ENCODE measurements at regions not wholly inside any gene's neighbourhood (a gene's known extent, or its start where the extent isn't known, plus 50 kb on each side); places are given as distances from the start of the nearest gene placed in this dataset.

DNA sequence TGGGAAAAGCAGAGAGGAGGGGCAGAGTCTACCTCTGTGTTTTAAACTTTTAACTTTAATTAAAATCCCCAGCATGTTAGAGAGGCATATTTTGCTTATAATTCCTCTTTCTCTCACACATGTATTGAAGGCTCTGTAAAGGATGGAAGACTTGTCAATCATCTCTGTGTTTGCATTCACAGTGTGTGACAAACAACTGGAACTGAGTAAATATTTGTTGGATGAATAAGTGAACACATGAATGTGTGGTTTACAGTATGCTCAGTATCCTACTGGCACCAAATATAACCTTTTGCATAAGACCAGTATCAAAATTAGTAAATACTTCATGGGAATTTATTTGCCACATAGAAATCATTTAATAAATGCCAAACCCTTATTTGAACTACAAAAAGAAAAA, 829.0 kb downstream of the GRID1 start:
- TF ChIP-seq CTCF (IDR thresholded peaks at IDR 0.05; ENCODE audit: borderline replicate concordance) = no peak
- Histone ChIP-seq H3K27ac (replicated peaks) (no peak overlapping the region), H3K27me3 (ENCODE audit: low read depth) (no peaks in the 10 kb centered on the region), H3K4me1 (no peaks in the 10 kb centered on the region), H3K36me3 (no peaks in the 10 kb centered on the region), H3K9me3 (replicated peaks) (no peaks in the 10 kb centered on the region), H3K4me3 (no peak overlapping the region)
- DNase-seq = no peak
- intact Hi-C loops (cut with micrococcal nuclease) = no loop called here

DNA sequence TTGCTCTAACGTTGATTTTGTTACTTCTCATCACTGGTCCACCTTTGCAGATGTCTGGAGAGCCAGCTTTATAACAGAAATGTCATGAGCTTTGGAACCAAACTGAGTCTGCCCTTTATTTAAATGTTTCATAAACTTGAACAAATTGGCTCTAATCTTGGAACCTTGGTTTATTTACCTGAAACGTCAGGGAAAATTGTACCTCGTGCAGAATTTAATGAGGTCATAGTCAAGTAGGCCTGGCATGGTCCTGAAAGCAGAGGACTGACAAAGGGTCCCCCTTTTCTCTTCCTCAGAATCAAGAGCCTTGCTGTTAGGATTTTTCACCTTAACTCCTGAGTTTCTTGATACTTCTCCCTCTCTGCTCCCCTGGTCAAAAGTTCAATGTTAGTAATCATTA, 828.0 kb downstream of the GRID1 start:
- Histone ChIP-seq H3K4me3 (no peak overlapping the region), H3K27ac (replicated peaks) (no peak overlapping the region), H3K9me3 (replicated peaks) (no peaks in the 10 kb centered on the region), H3K4me1 (no peaks in the 10 kb centered on the region), H3K36me3 (no peaks in the 10 kb centered on the region), H3K27me3 (ENCODE audit: low read depth) (no peaks in the 10 kb centered on the region)
- TF ChIP-seq CTCF (IDR thresholded peaks at IDR 0.05; ENCODE audit: borderline replicate concordance) = no peak
- intact Hi-C loops (cut with micrococcal nuclease) = no loop called here
- DNase-seq = no peak

- no peak overlapping the region for H3K27ac ChIP-seq (replicated peaks)
- no peaks in the 10 kb centered on the region for H3K4me1 ChIP-seq
Observed at GRCh38 chr10:85542152-85542551, 824.4 kb downstream of the GRID1 start.

GRCh38 chr10:85542936-85543730, 823.5 kb downstream of the GRID1 start:
- intact Hi-C loops (cut with micrococcal nuclease) = no loop called here
- no peak for TF ChIP-seq CTCF (IDR thresholded peaks at IDR 0.05; ENCODE audit: borderline replicate concordance)
- Histone ChIP-seq H3K4me1 (no peaks in the 10 kb centered on the region), H3K27ac (replicated peaks) (no peak overlapping the region), H3K36me3 (no peaks in the 10 kb centered on the region), H3K9me3 (replicated peaks) (no peaks in the 10 kb centered on the region), H3K27me3 (ENCODE audit: low read depth) (no peaks in the 10 kb centered on the region), H3K4me3 (no peak overlapping the region)
- no peak for DNase-seq

More at GRCh38 chr10:85542152-85542551, 824.4 kb downstream of the GRID1 start:
- intact Hi-C loops (cut with micrococcal nuclease) = no loop called here
- H3K27me3 ChIP-seq (ENCODE audit: low read depth) = no peaks in the 10 kb centered on the region
- no peaks in the 10 kb centered on the region for H3K9me3 ChIP-seq (replicated peaks)
- no peak for TF ChIP-seq CTCF (IDR thresholded peaks at IDR 0.05; ENCODE audit: borderline replicate concordance)
- H3K4me3 ChIP-seq = no peak overlapping the region
- no peaks in the 10 kb centered on the region for H3K36me3 ChIP-seq
- no peak for DNase-seq

- no peak overlapping the region for H3K27ac ChIP-seq (replicated peaks)
- no peaks in the 10 kb centered on the region for H3K36me3 ChIP-seq
- no peak for DNase-seq
- no peaks in the 10 kb centered on the region for H3K9me3 ChIP-seq (replicated peaks)
- no peaks in the 10 kb centered on the region for H3K27me3 ChIP-seq (ENCODE audit: low read depth)
- H3K4me3 ChIP-seq = no peak overlapping the region
- intact Hi-C loops (cut with micrococcal nuclease) = no loop called here
- H3K4me1 ChIP-seq = no peaks in the 10 kb centered on the region
- no peak for TF ChIP-seq CTCF (IDR thresholded peaks at IDR 0.05; ENCODE audit: borderline replicate concordance)
Observed at GRCh38 chr10:85544956-85545355, 821.6 kb downstream of the GRID1 start.

Data from left ventricle myocardium inferior (tissue), 1 donor.